ENCODE measurements at regions not wholly inside any gene's neighbourhood (a gene's known extent, or its start where the extent isn't known, plus 50 kb on each side); places are given as distances from the start of the nearest gene placed in this dataset.
"Not testable (repeated sequence)": the region's sequence is repeated elsewhere in the genome, so short reads cannot be mapped to it uniquely, and the experiment has no call there.

DNA sequence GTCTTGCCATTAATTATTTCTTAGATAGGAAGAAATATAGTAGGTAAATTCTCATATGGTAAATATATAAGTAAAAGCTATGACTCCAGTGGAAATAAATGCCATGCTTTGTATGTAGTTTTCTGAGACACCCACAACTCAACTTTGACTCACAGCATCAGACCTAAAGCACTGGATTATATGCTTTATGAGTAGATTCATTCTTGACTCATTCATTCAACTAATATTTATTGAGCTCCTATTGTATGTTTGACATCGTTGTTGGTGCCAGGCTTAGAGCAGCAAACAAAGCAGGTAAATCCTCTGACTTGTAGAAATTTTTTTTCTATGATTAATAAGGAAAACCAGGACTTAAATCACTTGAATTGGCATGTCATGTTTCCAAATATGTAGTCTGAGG is 211.4 kb downstream of the PTPRC start:
- no peak for DNase-seq
- no peak for ATAC-seq (ENCODE audit: insufficient read depth, low FRiP score)
- 84 to 93% methylated on average over 1 of the region's 1 CpG for WGBS, 2 donors
- H3K27ac ChIP-seq (ENCODE audit: low read depth in 1 of 2, low read length in 1 of 2), result no peak overlapping the region
- TF ChIP-seq, protein P1, sequence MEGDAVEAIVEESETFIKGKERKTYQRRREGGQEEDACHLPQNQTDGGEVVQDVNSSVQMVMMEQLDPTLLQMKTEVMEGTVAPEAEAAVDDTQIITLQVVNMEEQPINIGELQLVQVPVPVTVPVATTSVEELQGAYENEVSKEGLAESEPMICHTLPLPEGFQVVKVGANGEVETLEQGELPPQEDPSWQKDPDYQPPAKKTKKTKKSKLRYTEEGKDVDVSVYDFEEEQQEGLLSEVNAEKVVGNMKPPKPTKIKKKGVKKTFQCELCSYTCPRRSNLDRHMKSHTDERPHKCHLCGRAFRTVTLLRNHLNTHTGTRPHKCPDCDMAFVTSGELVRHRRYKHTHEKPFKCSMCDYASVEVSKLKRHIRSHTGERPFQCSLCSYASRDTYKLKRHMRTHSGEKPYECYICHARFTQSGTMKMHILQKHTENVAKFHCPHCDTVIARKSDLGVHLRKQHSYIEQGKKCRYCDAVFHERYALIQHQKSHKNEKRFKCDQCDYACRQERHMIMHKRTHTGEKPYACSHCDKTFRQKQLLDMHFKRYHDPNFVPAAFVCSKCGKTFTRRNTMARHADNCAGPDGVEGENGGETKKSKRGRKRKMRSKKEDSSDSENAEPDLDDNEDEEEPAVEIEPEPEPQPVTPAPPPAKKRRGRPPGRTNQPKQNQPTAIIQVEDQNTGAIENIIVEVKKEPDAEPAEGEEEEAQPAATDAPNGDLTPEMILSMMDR (IDR thresholded peaks at IDR 0.05; ENCODE audit: control extremely low read depth, extremely low read depth), result no peak
- H3K4me3 ChIP-seq, result no peak overlapping the region
- no peaks in the 10 kb centered on the region for H3K27me3 ChIP-seq (ENCODE audit: control insufficient read depth in 3 of 3, insufficient read depth in 3 of 3, low read length in 2 of 3)
- peaks cover 0 to 18% (median 6%) of the 10 kb centered on the region in 4 donors for H3K36me3 ChIP-seq (ENCODE audit: control insufficient read depth in 4 of 4, insufficient read depth in 4 of 4, low read length in 4 of 4)
- peaks cover 0 to 4% (median 0%) of the 10 kb centered on the region in 4 donors for H3K9me3 ChIP-seq (ENCODE audit: control insufficient read depth in 4 of 4, insufficient read depth in 3 of 4, low read length in 3 of 4)
- H3K9ac ChIP-seq (ENCODE audit: insufficient read depth in 1 of 2, low read length in 2 of 2), result no peak overlapping the region
- H3K4me1 ChIP-seq (ENCODE audit: control insufficient read depth in 5 of 5, insufficient read depth in 5 of 5, low read length in 5 of 5), result no peaks in the 10 kb centered on the region

GRCh38 chr1:198850966-198851365 is 212.1 kb downstream of the PTPRC start:
- not testable (repeated sequence) for H3K4me3 ChIP-seq; H3K9ac ChIP-seq (ENCODE audit: insufficient read depth in 1 of 2, low read length in 2 of 2); H3K27ac ChIP-seq (ENCODE audit: low read depth in 1 of 2, low read length in 1 of 2); DNase-seq; H3K4me1 ChIP-seq (ENCODE audit: control insufficient read depth in 5 of 5, insufficient read depth in 5 of 5, low read length in 5 of 5); H3K9me3 ChIP-seq (ENCODE audit: control insufficient read depth in 4 of 4, insufficient read depth in 3 of 4, low read length in 3 of 4); H3K27me3 ChIP-seq (ENCODE audit: control insufficient read depth in 3 of 3, insufficient read depth in 3 of 3, low read length in 2 of 3); ATAC-seq (ENCODE audit: insufficient read depth, low FRiP score)
- peaks cover 0 to 18% (median 5%) of the 10 kb centered on the region in 4 donors for H3K36me3 ChIP-seq (ENCODE audit: control insufficient read depth in 4 of 4, insufficient read depth in 4 of 4, low read length in 4 of 4)
- 95 to 97% methylated on average over 5 of the region's 5 CpGs for WGBS, 2 donors

- WGBS, 2 donors, result 68 to 79% methylated on average over 2 of the region's 2 CpGs
- H3K4me3 ChIP-seq, result no peak overlapping the region
- no peak overlapping the region for H3K9ac ChIP-seq (ENCODE audit: insufficient read depth in 1 of 2, low read length in 2 of 2)
- H3K36me3 ChIP-seq (ENCODE audit: control insufficient read depth in 4 of 4, insufficient read depth in 4 of 4, low read length in 4 of 4), result peaks cover 3 to 20% (median 12%) of the 10 kb centered on the region in 4 donors
- TF ChIP-seq, protein P1 (IDR thresholded peaks at IDR 0.05; ENCODE audit: control extremely low read depth, extremely low read depth), result no peak
- H3K27ac ChIP-seq (ENCODE audit: low read depth in 1 of 2, low read length in 1 of 2), result no peak overlapping the region
- no peaks in the 10 kb centered on the region for H3K9me3 ChIP-seq (ENCODE audit: control insufficient read depth in 4 of 4, insufficient read depth in 3 of 4, low read length in 3 of 4)
- DNase-seq (no peak), ATAC-seq (ENCODE audit: insufficient read depth, low FRiP score) (no peak)
- no peaks in the 10 kb centered on the region for H3K27me3 ChIP-seq (ENCODE audit: control insufficient read depth in 3 of 3, insufficient read depth in 3 of 3, low read length in 2 of 3)
- H3K4me1 ChIP-seq (ENCODE audit: control insufficient read depth in 5 of 5, insufficient read depth in 5 of 5, low read length in 5 of 5), result no peaks in the 10 kb centered on the region
Measured at GRCh38 chr1:198856601-198857000, 217.8 kb downstream of the PTPRC start.

DNA sequence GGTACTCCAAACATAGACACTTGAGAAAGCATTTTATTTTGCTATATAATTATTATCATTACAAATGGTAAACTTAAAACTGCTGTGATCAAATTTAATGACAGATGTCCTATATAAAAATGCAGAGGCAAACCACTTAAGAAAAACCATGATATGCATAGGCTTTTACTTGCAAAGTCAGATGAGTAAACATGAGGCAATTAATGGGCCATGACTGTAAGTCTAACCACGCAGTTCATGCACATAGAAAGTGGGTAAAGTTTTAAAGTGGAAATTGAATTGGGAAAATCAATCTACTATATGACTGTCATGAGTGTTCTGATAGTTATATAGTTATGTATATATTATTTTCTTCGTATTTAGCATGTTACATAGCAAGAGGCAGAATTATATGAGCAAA is 219.2 kb downstream of the PTPRC start:
- Histone ChIP-seq H3K27ac (ENCODE audit: low read depth in 1 of 2, low read length in 1 of 2) (no peak overlapping the region), H3K9ac (ENCODE audit: insufficient read depth in 1 of 2, low read length in 2 of 2) (no peak overlapping the region), H3K36me3 (ENCODE audit: control insufficient read depth in 4 of 4, insufficient read depth in 4 of 4, low read length in 4 of 4) (peaks cover 4 to 20% (median 12%) of the 10 kb centered on the region in 4 donors), H3K27me3 (ENCODE audit: control insufficient read depth in 3 of 3, insufficient read depth in 3 of 3, low read length in 2 of 3) (no peaks in the 10 kb centered on the region), H3K9me3 (ENCODE audit: control insufficient read depth in 4 of 4, insufficient read depth in 3 of 4, low read length in 3 of 4) (no peaks in the 10 kb centered on the region), H3K4me1 (ENCODE audit: control insufficient read depth in 5 of 5, insufficient read depth in 5 of 5, low read length in 5 of 5) (no peaks in the 10 kb centered on the region), H3K4me3 (no peak overlapping the region)
- no peak for DNase-seq
- TF ChIP-seq, protein P1 (IDR thresholded peaks at IDR 0.05; ENCODE audit: control extremely low read depth, extremely low read depth), result no peak
- no peak for ATAC-seq (ENCODE audit: insufficient read depth, low FRiP score)
- 96 to 97% methylated on average over 2 of the region's 2 CpGs for WGBS, 2 donors

All from lung (tissue), 11 donors.